GM23338 (cell line): ENCODE measurements at regions not wholly inside any gene's neighbourhood (a gene's known extent, or its start where the extent isn't known, plus 50 kb on each side); places are given as distances from the start of the nearest gene placed in this dataset.

Source experiments
- ATAC-seq: fragments of 200-7000 bp; cut with Tn5 transposase; 3 replicates; pipeline ENCODE4 v1.9.1; 2020
- DNase-seq: peaks from one replicate; pipeline ENCODE4 v3.0.0-alpha.2; 2015; ENCODE audit warnings: low spot score
- H2AFZ ChIP-seq: fragments of 200-600 bp; sonication (generic); 2 replicates; pipeline ENCODE4 v1.8.0; 2016; ENCODE audit warnings: antibody characterized with exemption, mild to moderate bottlenecking, moderate library complexity
- H3F3A ChIP-seq: fragments of 200-600 bp; sonication (generic); replicated peaks from 2 replicates; pipeline ENCODE4 v1.8.0; 2017; ENCODE audit warnings: antibody characterized with exemption, mixed run types, low read depth
- H3K27ac ChIP-seq: fragments of 200-600 bp; sonication (generic); 2 replicates; pipeline ENCODE4 v1.6.1; 2016; ENCODE audit warnings: low read depth
- H3K27me3 ChIP-seq: fragments of 200-600 bp; sonication (generic); 2 replicates; pipeline ENCODE4 v1.8.0; 2016; ENCODE audit warnings: mild to moderate bottlenecking, mixed run types, moderate library complexity; ENCODE audit not compliant: insufficient read depth
- H3K36me3 ChIP-seq: fragments of 200-600 bp; sonication (generic); 2 replicates; pipeline ENCODE4 v1.8.0; 2016; ENCODE audit warnings: mild to moderate bottlenecking; ENCODE audit not compliant: insufficient read depth
- H3K4me1 ChIP-seq: fragments of 200-600 bp; sonication (generic); 2 replicates; pipeline ENCODE4 v1.8.0; 2016; ENCODE audit warnings: mild to moderate bottlenecking, moderate library complexity; ENCODE audit not compliant: insufficient read depth
- H3K4me2 ChIP-seq: fragments of 200-600 bp; sonication (generic); 2 replicates; pipeline ENCODE4 v1.7.1; 2017; ENCODE audit warnings: mixed run types
- H3K4me3 ChIP-seq: fragments of 200-600 bp; sonication (generic); 2 replicates; pipeline ENCODE4 v1.6.1; 2016; ENCODE audit warnings: mixed run types
- H3K79me2 ChIP-seq: fragments of 200-600 bp; sonication (generic); replicated peaks from 2 replicates; pipeline ENCODE4 v1.8.0; 2017; ENCODE audit warnings: mild to moderate bottlenecking; ENCODE audit not compliant: insufficient read depth
- H3K9me2 ChIP-seq: fragments of 200-600 bp; sonication (generic); 2 replicates; pipeline ENCODE4 v1.8.0; 2017; ENCODE audit not compliant: insufficient read depth
- H4K20me1 ChIP-seq: fragments of 200-600 bp; sonication (generic); replicated peaks from 2 replicates; pipeline ENCODE4 v1.8.0; 2017; ENCODE audit warnings: mild to moderate bottlenecking; ENCODE audit not compliant: insufficient read depth
- H3K27ac Mint-ChIP-seq: 2 replicates; pipeline ENCODE4 v1.8.0; 2020; ENCODE audit warnings: inconsistent platforms, mild to moderate bottlenecking, moderate library complexity, mixed read lengths
- H3K27me3 Mint-ChIP-seq: 3 replicates; pipeline ENCODE4 v1.8.0; 2022; ENCODE audit warnings: low read depth, mild to moderate bottlenecking, moderate library complexity, mixed read lengths, inconsistent platforms; ENCODE audit not compliant: insufficient read depth, poor library complexity
- H3K36me3 Mint-ChIP-seq: 3 replicates; pipeline ENCODE4 v1.8.0; 2021; ENCODE audit warnings: low read depth, mild to moderate bottlenecking, inconsistent platforms, moderate library complexity, mixed read lengths
- H3K4me1 Mint-ChIP-seq: 3 replicates; pipeline ENCODE4 v1.8.0; 2020; ENCODE audit warnings: mild to moderate bottlenecking, inconsistent platforms, mixed read lengths
- H3K4me3 Mint-ChIP-seq: 3 replicates; pipeline ENCODE4 v1.8.0; 2021; ENCODE audit warnings: moderate library complexity, mild to moderate bottlenecking, inconsistent platforms, mixed read lengths
- H3K9me3 Mint-ChIP-seq: 3 replicates; pipeline ENCODE4 v1.8.0; 2020; ENCODE audit warnings: moderate library complexity, mild to moderate bottlenecking, inconsistent platforms, mixed read lengths
- CREB1 ChIP-seq: fragments of 250-450 bp; sonication (Bioruptor Pico); IDR thresholded peaks from 2 replicates; pipeline ENCODE4 v1.5.0; 2020; ENCODE audit warnings: low read depth, mild to moderate bottlenecking, moderate library complexity
- CTCF ChIP-seq, 2 experiments: fragments of 200-600 bp in 1 of 2; sonication (generic) in 1 of 2; conservative IDR thresholded peaks; 2 replicates each; pipeline versions ENCODE4 v1.5.1 to v1.6.1; 2016 to 2017; ENCODE audit warnings: antibody characterized with exemption in 2 of 2, low read depth in 2 of 2, mild to moderate bottlenecking in 2 of 2, moderate library complexity in 1 of 2
- ETS1 ChIP-seq: IDR thresholded peaks from 2 replicates; pipeline ENCODE4 v1.6.1; 2016; ENCODE audit warnings: antibody characterized with exemption
- EZH2phosphoT487 ChIP-seq: fragments of 200-600 bp; sonication (generic); IDR thresholded peaks from one replicate; pipeline ENCODE4 v1.8.1; 2018; ENCODE audit warnings: antibody characterized with exemption; ENCODE audit not compliant: unreplicated experiment
- REST ChIP-seq: IDR thresholded peaks from one replicate; pipeline ENCODE4 v1.6.1; 2018; ENCODE audit warnings: antibody characterized with exemption; ENCODE audit not compliant: unreplicated experiment

GRCh38 chr20:63137851-63138415 is 78.0 kb downstream of the YTHDF1 start (continued):
- TF ChIP-seq CTCF (conservative IDR thresholded peaks at IDR 0.05; ENCODE audit: low read depth in 2 of 2) (no peak), REST (no peak), ETS1 (no peak)

DNA sequence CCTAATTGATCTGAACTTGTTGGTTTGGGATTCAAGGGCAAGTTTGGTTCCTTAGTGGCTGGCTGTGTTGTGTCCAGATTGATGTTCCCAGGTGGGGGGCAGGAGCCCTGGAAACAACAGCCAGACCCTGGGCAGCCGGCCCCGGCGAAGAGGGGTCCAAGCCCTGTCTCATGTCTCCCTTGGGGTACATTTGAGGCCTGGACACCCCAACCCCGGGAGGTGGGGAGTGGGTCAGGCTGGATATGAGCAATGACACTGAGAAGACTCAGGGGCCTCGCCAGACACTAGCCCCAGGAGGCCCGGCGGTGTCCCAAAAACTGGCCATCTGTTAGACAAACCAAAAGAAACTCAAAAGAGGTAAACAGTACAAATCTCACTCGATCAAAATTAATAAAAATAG is 79.6 kb downstream of the YTHDF1 start:
- Mint-ChIP-seq H3K9me3 (no peaks in the 10 kb centered on the region), H3K4me3 (no peak overlapping the region), H3K4me1 (no peaks in the 10 kb centered on the region; the same call in 2 of the 3 replicates), H3K27ac (no peak overlapping the region), H3K27me3 (peaks cover 1% of the 10 kb centered on the region), H3K36me3 (no peaks in the 10 kb centered on the region; the same call in 2 of the 3 replicates)
- Histone ChIP-seq H2AFZ (no peak overlapping the region), H3F3A (0 out of 2 replicates have a peak, but pooled peaks cover 8% of the 10 kb centered on the region), H3K79me2 (no peaks in the 10 kb centered on the region), H3K4me3 (no peak overlapping the region), H4K20me1 (no peaks in the 10 kb centered on the region), H3K36me3 (no peaks in the 10 kb centered on the region), H3K27ac (no peak overlapping the region), H3K27me3 (no peaks in the 10 kb centered on the region), H3K9me2 (no peaks in the 10 kb centered on the region), H3K4me2 (no peak overlapping the region), H3K4me1 (no peaks in the 10 kb centered on the region)
- ATAC-seq, result no peak
- no peak for DNase-seq
- TF ChIP-seq CREB1 (CRISPR knock-in tag), result no peak
- TF ChIP-seq EZH2phosphoT487, result no peak
- no peak for TF ChIP-seq ETS1
- no peak for TF ChIP-seq CTCF (conservative IDR thresholded peaks at IDR 0.05; ENCODE audit: low read depth in 2 of 2)
